PC-3 (cell line): ENCODE measurements at regions not wholly inside any gene's neighbourhood (a gene's known extent, or its start where the extent isn't known, plus 50 kb on each side); places are given as distances from the start of the nearest gene placed in this dataset.

Source experiments
- EZH2 ChIP-seq: fragments of 300-600 bp; sonication (generic); IDR thresholded peaks from one replicate; pipeline ENCODE4 v1.6.1; 2017; ENCODE audit warnings: antibody characterized with exemption, mild to moderate bottlenecking, low read length; ENCODE audit not compliant: unreplicated experiment
- TF ChIP-seq, protein P1 (sequence below): fragments of 300-600 bp; sonication (generic); conservative IDR thresholded peaks from 2 replicates; pipeline ENCODE4 v1.5.1; 2017; ENCODE audit warnings: antibody characterized with exemption, low read depth, mild to moderate bottlenecking, low read length

DNA sequence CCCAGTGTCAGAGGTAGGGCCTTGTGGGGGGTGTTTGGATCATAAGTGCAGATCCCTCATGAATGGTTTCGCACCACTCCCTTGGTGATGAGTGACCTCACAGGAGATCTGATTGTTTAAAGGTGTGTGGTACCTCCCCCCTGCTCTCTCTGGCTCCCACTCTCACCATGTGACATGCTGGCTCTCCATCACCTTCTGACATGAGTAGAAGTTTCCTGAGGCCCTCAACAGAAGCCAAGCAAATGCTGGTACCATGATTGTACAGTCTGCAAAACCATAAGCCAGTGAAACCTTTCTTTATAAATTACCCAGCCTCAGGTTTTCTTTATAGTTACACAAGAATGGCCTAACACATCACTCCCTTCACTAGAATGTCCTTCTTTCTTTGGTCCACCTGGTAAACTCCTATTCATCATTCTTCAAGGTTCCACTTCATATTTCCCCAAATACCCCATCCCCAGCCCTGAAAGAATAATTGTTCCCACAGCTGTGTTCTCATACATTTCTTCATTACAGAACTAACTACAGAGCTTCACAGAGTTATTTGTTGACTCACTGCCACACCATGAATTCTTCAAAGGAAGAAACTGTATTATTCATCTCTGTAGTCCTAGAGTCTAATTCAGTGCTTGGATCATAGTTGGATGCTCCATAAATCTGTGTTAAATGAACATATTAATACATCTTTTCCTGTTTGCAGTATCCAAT, 81.2 kb upstream of the STK17B start:
- TF ChIP-seq, protein P1, sequence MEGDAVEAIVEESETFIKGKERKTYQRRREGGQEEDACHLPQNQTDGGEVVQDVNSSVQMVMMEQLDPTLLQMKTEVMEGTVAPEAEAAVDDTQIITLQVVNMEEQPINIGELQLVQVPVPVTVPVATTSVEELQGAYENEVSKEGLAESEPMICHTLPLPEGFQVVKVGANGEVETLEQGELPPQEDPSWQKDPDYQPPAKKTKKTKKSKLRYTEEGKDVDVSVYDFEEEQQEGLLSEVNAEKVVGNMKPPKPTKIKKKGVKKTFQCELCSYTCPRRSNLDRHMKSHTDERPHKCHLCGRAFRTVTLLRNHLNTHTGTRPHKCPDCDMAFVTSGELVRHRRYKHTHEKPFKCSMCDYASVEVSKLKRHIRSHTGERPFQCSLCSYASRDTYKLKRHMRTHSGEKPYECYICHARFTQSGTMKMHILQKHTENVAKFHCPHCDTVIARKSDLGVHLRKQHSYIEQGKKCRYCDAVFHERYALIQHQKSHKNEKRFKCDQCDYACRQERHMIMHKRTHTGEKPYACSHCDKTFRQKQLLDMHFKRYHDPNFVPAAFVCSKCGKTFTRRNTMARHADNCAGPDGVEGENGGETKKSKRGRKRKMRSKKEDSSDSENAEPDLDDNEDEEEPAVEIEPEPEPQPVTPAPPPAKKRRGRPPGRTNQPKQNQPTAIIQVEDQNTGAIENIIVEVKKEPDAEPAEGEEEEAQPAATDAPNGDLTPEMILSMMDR: no peak
- no peak for TF ChIP-seq EZH2
